GM12891 (cell line): ENCODE measurements at regions not wholly inside any gene's neighbourhood (a gene's known extent, or its start where the extent isn't known, plus 50 kb on each side); places are given as distances from the start of the nearest gene placed in this dataset.

Experiments
- POLR2A ChIP-seq: IDR thresholded peaks from 2 replicates; pipeline ENCODE4 v1.6.1; 2011; ENCODE audit warnings: low read depth, low read length, control low read depth
- POLR2AphosphoS5 ChIP-seq: IDR thresholded peaks from 2 replicates; pipeline ENCODE4 v1.6.1; 2011; ENCODE audit warnings: low read depth, low read length, control low read depth

GRCh38 chr10:20443094-20443493 is 454.0 kb downstream of the NEBL start:
- TF ChIP-seq POLR2A (no peak), POLR2AphosphoS5 (no peak)
